ENCODE measurements at regions not wholly inside any gene's neighbourhood (a gene's known extent, or its start where the extent isn't known, plus 50 kb on each side); places are given as distances from the start of the nearest gene placed in this dataset.
"Not testable (repeated sequence)": the region's sequence is repeated elsewhere in the genome, so short reads cannot be mapped to it uniquely, and the experiment has no call there.

- TF ChIP-seq CTCF (IDR thresholded peaks at IDR 0.05): no peak
- TF ChIP-seq POLR2A (IDR thresholded peaks at IDR 0.05): no peak
- no peaks in the 10 kb centered on the region for H3K4me1 ChIP-seq
- no peaks in the 10 kb centered on the region for H3K27me3 ChIP-seq
- H3K4me3 ChIP-seq: no peak overlapping the region
- no peak overlapping the region for H3K27ac ChIP-seq
- no peak for DNase-seq
- H3K9me3 ChIP-seq: no peaks in the 10 kb centered on the region
- intact Hi-C loops (cut with DNase I; ENCODE audit: low total_unique reads): no loop called here
- H3K36me3 ChIP-seq: no peaks in the 10 kb centered on the region
These were observed 158.2 kb upstream of the NTF3 start for GRCh38 chr12:5273709-5274108.

GRCh38 chr12:5276327-5276880 lies 155.5 kb upstream of the NTF3 start:
- Histone ChIP-seq H3K9me3 (no peaks in the 10 kb centered on the region), H3K4me3 (no peak overlapping the region), H3K27ac (no peak overlapping the region), H3K27me3 (no peaks in the 10 kb centered on the region), H3K4me1 (no peaks in the 10 kb centered on the region), H3K36me3 (no peaks in the 10 kb centered on the region)
- TF ChIP-seq CTCF (IDR thresholded peaks at IDR 0.05) (no peak), POLR2A (IDR thresholded peaks at IDR 0.05) (no peak)
- DNase-seq: no peak
- intact Hi-C loops (cut with DNase I; ENCODE audit: low total_unique reads): no loop called here

- Histone ChIP-seq H3K9me3 (no peaks in the 10 kb centered on the region), H3K27ac (no peak overlapping the region), H3K27me3 (no peaks in the 10 kb centered on the region), H3K36me3 (no peaks in the 10 kb centered on the region), H3K4me3 (no peak overlapping the region), H3K4me1 (no peaks in the 10 kb centered on the region)
- TF ChIP-seq CTCF (IDR thresholded peaks at IDR 0.05) (no peak), POLR2A (IDR thresholded peaks at IDR 0.05) (no peak)
- DNase-seq: no peak
- intact Hi-C loops (cut with DNase I; ENCODE audit: low total_unique reads): no loop called here
These were observed 151.8 kb upstream of the NTF3 start for GRCh38 chr12:5280086-5280485.

- H3K27ac ChIP-seq; H3K27me3 ChIP-seq; H3K36me3 ChIP-seq; H3K9me3 ChIP-seq; intact Hi-C loops (cut with DNase I; ENCODE audit: low total_unique reads); DNase-seq; H3K4me3 ChIP-seq; H3K4me1 ChIP-seq: not testable (repeated sequence)
These were observed 141.5 kb upstream of the NTF3 start for GRCh38 chr12:5290368-5290767.

GRCh38 chr12:5292651-5293050 lies 139.3 kb upstream of the NTF3 start:
- Histone ChIP-seq H3K4me3 (no peak overlapping the region), H3K4me1 (no peaks in the 10 kb centered on the region), H3K27me3 (no peaks in the 10 kb centered on the region), H3K27ac (no peak overlapping the region), H3K9me3 (no peaks in the 10 kb centered on the region), H3K36me3 (no peaks in the 10 kb centered on the region)
- no peak for DNase-seq
- intact Hi-C loops (cut with DNase I; ENCODE audit: low total_unique reads): no loop called here
- no peak for TF ChIP-seq POLR2A (IDR thresholded peaks at IDR 0.05)
- TF ChIP-seq CTCF (IDR thresholded peaks at IDR 0.05): no peak

GRCh38 chr12:5293773-5294172 lies 138.1 kb upstream of the NTF3 start:
- H3K4me1 ChIP-seq: no peaks in the 10 kb centered on the region
- no peak overlapping the region for H3K27ac ChIP-seq
- no peak for TF ChIP-seq CTCF (IDR thresholded peaks at IDR 0.05)
- no peaks in the 10 kb centered on the region for H3K27me3 ChIP-seq
- intact Hi-C loops (cut with DNase I; ENCODE audit: low total_unique reads): no loop called here
- H3K4me3 ChIP-seq: no peak overlapping the region
- DNase-seq: no peak
- no peaks in the 10 kb centered on the region for H3K36me3 ChIP-seq
- H3K9me3 ChIP-seq: no peaks in the 10 kb centered on the region
